MM.1S (cell line): ENCODE measurements at regions not wholly inside any gene's neighbourhood (a gene's known extent, or its start where the extent isn't known, plus 50 kb on each side); places are given as distances from the start of the nearest gene placed in this dataset.

Experiments used
- EZH2 ChIP-seq: fragments of 300-600 bp; sonication (generic); optimal IDR thresholded peaks from 2 replicates; pipeline ENCODE3; 2017; ENCODE audit warnings: low read depth, mild to moderate bottlenecking, antibody characterized with exemption, low read length, mixed read lengths
- TF ChIP-seq, protein P1 (sequence below): fragments of 300-600 bp; sonication (generic); IDR thresholded peaks from 2 replicates; pipeline ENCODE4 v1.5.1; 2016; ENCODE audit warnings: antibody characterized with exemption, low read length, mixed read lengths

DNA sequence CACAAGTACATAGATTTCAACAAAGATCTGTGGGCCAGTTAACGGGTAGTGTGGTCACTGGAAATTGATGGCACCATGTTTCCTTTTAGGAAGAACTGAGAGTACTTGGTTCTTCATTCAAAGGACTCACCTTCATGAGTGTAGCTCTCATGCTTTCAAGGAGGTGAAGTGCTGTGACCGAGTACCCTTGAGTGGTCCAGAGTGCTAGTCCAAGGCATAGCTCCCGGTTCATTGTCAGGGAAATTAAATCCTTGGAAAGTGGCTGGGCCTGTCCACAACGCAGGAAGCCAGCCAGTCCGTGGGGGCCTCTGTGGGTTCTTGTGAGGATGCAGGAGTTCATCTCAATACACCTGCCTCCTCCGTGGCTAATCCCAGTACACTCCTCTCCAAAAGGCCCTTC lies 295.1 kb downstream of the GALR1 start:
- TF ChIP-seq, protein P1, sequence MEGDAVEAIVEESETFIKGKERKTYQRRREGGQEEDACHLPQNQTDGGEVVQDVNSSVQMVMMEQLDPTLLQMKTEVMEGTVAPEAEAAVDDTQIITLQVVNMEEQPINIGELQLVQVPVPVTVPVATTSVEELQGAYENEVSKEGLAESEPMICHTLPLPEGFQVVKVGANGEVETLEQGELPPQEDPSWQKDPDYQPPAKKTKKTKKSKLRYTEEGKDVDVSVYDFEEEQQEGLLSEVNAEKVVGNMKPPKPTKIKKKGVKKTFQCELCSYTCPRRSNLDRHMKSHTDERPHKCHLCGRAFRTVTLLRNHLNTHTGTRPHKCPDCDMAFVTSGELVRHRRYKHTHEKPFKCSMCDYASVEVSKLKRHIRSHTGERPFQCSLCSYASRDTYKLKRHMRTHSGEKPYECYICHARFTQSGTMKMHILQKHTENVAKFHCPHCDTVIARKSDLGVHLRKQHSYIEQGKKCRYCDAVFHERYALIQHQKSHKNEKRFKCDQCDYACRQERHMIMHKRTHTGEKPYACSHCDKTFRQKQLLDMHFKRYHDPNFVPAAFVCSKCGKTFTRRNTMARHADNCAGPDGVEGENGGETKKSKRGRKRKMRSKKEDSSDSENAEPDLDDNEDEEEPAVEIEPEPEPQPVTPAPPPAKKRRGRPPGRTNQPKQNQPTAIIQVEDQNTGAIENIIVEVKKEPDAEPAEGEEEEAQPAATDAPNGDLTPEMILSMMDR: no peak
- no peak for TF ChIP-seq EZH2
